SK-N-SH (cell line): ENCODE measurements at regions not wholly inside any gene's neighbourhood (a gene's known extent, or its start where the extent isn't known, plus 50 kb on each side); places are given as distances from the start of the nearest gene placed in this dataset.

Source experiments
- CTCF ChIA-PET: fragments of 300-600, 350-600 bp; formaldehyde crosslinking; extraction: SDS; loops from one replicate; lab custom pipeline; 2021; lab: Yijun Ruan, JAX
- POLR2A ChIA-PET: fragments of 350-600 bp; sonication (Branson Sonifier 250); formaldehyde crosslinking; extraction: SDS; loops from one replicate; lab custom pipeline; 2020; ENCODE audit warnings: antibody characterized with exemption, inconsistent platforms; lab: Yijun Ruan, JAX
- DNase-seq: peaks from one replicate; pipeline ENCODE4 v3.0.0; 2012
- H2AFZ ChIP-seq: fragments of 200-600 bp; sonication (generic); 2 replicates; pipeline ENCODE4 v1.8.1; 2016; ENCODE audit warnings: antibody characterized with exemption, mild to moderate bottlenecking, low read depth
- H3F3A ChIP-seq: fragments of 200-600 bp; sonication (generic); replicated peaks from 2 replicates; pipeline ENCODE3; 2016; ENCODE audit warnings: antibody characterized with exemption, mild to moderate bottlenecking; ENCODE audit not compliant: insufficient read depth
- H3K27ac ChIP-seq, 2 experiments: fragments of 200-500 bp in 1 of 2; fragments of 200-600 bp in 1 of 2; sonication (Bioruptor generic) in 1 of 2; sonication (generic), shearing (Covaris generic) in 1 of 2; 2 replicates each; pipeline versions ENCODE4 v1.5.1 to v1.6.1; 2014 to 2016; ENCODE audit warnings: low read depth in 2 of 2, inconsistent platforms in 1 of 2, low read length in 1 of 2, mild to moderate bottlenecking in 1 of 2, mixed read lengths in 1 of 2
- H3K27me3 ChIP-seq: fragments of 200-600 bp; sonication (generic), shearing (Covaris generic); 2 replicates; pipeline ENCODE4 v1.6.1; 2016; ENCODE audit warnings: mixed run types; ENCODE audit not compliant: insufficient read depth
- H3K36me3 ChIP-seq, 2 experiments: fragments of 200-500 bp in 1 of 2; fragments of 200-600 bp in 1 of 2; sonication (Bioruptor generic) in 1 of 2; sonication (generic) in 1 of 2; replicated peaks in 1 of 2; 2 replicates each; pipeline versions ENCODE3 to v1.5.1; 2014 to 2016; ENCODE audit warnings: low read length in 1 of 2, mild to moderate bottlenecking in 1 of 2; ENCODE audit not compliant: insufficient read depth in 2 of 2, control insufficient read depth in 1 of 2
- H3K4me1 ChIP-seq, 2 experiments: fragments of 200-500 bp in 1 of 2; fragments of 200-600 bp in 1 of 2; sonication (Bioruptor generic) in 1 of 2; sonication (generic), shearing (Covaris generic) in 1 of 2; 2 replicates each; pipeline versions ENCODE4 v1.5.1 to v1.6.1; 2014 to 2016; ENCODE audit warnings: low read depth in 1 of 2, low read length in 1 of 2, mixed run types in 1 of 2; ENCODE audit not compliant: insufficient read depth in 2 of 2, control insufficient read depth in 1 of 2
- H3K4me2 ChIP-seq: fragments of 200-600 bp; sonication (generic), shearing (Covaris generic); 2 replicates; pipeline ENCODE4 v1.6.1; 2017; ENCODE audit warnings: mixed run types
- H3K4me3 ChIP-seq, 2 experiments: fragments of 200-500 bp in 1 of 2; fragments of 200-600 bp in 1 of 2; sonication (Bioruptor generic) in 1 of 2; sonication (generic), shearing (Covaris generic) in 1 of 2; 2 replicates each; pipeline versions ENCODE4 v1.5.1 to v1.8.1; 2014 to 2016; ENCODE audit warnings: low read depth in 2 of 2, inconsistent platforms in 1 of 2, low read length in 1 of 2, mild to moderate bottlenecking in 1 of 2, mixed read lengths in 1 of 2, moderate library complexity in 1 of 2
- H3K79me2 ChIP-seq: fragments of 200-600 bp; sonication (generic); 2 replicates; pipeline ENCODE4 v1.8.1; 2017; ENCODE audit warnings: mild to moderate bottlenecking; ENCODE audit not compliant: insufficient read depth
- H3K9ac ChIP-seq: fragments of 200-600 bp; sonication (generic); 2 replicates; pipeline ENCODE4 v1.6.1; 2017; ENCODE audit warnings: mixed run types
- H3K9me2 ChIP-seq: fragments of 200-600 bp; sonication (generic); 2 replicates; pipeline ENCODE4 v1.6.1; 2017; ENCODE audit warnings: mixed run types
- H3K9me3 ChIP-seq: fragments of 200-600 bp; sonication (generic); 2 replicates; pipeline ENCODE4 v1.6.1; 2017; ENCODE audit warnings: mixed run types, mild to moderate bottlenecking, moderate library complexity
- H4K20me1 ChIP-seq: fragments of 200-600 bp; sonication (generic); 2 replicates; pipeline ENCODE4 v1.6.1; 2017; ENCODE audit warnings: mild to moderate bottlenecking, mixed run types; ENCODE audit not compliant: insufficient read depth
- EP300 ChIP-seq, 2 experiments: IDR thresholded peaks; 2 replicates each; pipeline versions ENCODE4 v1.4.0 to v1.6.1; 2012; ENCODE audit warnings: borderline replicate concordance in 1 of 2, low read depth in 1 of 2, low read length in 1 of 2
- FOSL2 ChIP-seq: IDR thresholded peaks from 2 replicates; pipeline ENCODE4 v1.4.0; 2012; ENCODE audit warnings: low read depth, mild to moderate bottlenecking, moderate library complexity, borderline replicate concordance
- FOXJ3 ChIP-seq: sonication (generic); formaldehyde crosslinking; IDR thresholded peaks from 2 replicates; pipeline ENCODE4 v1.5.1; 2020; ENCODE audit warnings: mild to moderate bottlenecking, missing genetic modification reagents
- GABPA ChIP-seq: IDR thresholded peaks from 2 replicates; pipeline ENCODE4 v1.4.0; 2012; ENCODE audit warnings: low read depth, mild to moderate bottlenecking
- GATA2 ChIP-seq: sonication (generic); formaldehyde crosslinking; IDR thresholded peaks from 2 replicates; pipeline ENCODE4 v1.5.0; 2020; ENCODE audit warnings: mild to moderate bottlenecking, missing genetic modification reagents
- MEF2A ChIP-seq: IDR thresholded peaks from 2 replicates; pipeline ENCODE4 v1.4.0; 2012; ENCODE audit warnings: low read depth, borderline replicate concordance
- NFIC ChIP-seq: IDR thresholded peaks from 2 replicates; pipeline ENCODE4 v1.4.0; 2012; ENCODE audit warnings: borderline replicate concordance
- NRF1 ChIP-seq: IDR thresholded peaks from 2 replicates; pipeline ENCODE4 v1.6.1; 2012; ENCODE audit warnings: low read depth, mild to moderate bottlenecking, low read length
- POLR2AphosphoS5 ChIP-seq: IDR thresholded peaks from 2 replicates; pipeline ENCODE4 v1.6.1; 2012; ENCODE audit warnings: low read depth, low read length
- RAD21 ChIP-seq: IDR thresholded peaks from 2 replicates; pipeline ENCODE4 v1.6.1; 2012; ENCODE audit warnings: mild to moderate bottlenecking, low read length
- RCOR1 ChIP-seq: fragments of 150-350 bp; IDR thresholded peaks from 2 replicates; pipeline ENCODE4 v1.6.1; 2017; ENCODE audit warnings: antibody characterized with exemption, low read length
- REST ChIP-seq: IDR thresholded peaks from 2 replicates; pipeline ENCODE4 v1.6.1; 2012; ENCODE audit warnings: mild to moderate bottlenecking, low read depth, low read length, moderate library complexity
- SIN3A ChIP-seq: IDR thresholded peaks from 2 replicates; pipeline ENCODE4 v1.6.1; 2012; ENCODE audit warnings: low read depth, mild to moderate bottlenecking, low read length, moderate library complexity, borderline replicate concordance
- TAF1 ChIP-seq: IDR thresholded peaks from 2 replicates; pipeline ENCODE4 v1.6.1; 2012; ENCODE audit warnings: low read depth, mild to moderate bottlenecking, low read length, moderate library complexity, borderline replicate concordance
- TCF12 ChIP-seq: IDR thresholded peaks from 2 replicates; pipeline ENCODE4 v1.4.0; 2012
- TEAD4 ChIP-seq: IDR thresholded peaks from 2 replicates; pipeline ENCODE4 v1.4.0; 2012; ENCODE audit warnings: mild to moderate bottlenecking, borderline replicate concordance; ENCODE audit not compliant: insufficient read depth
- YY1 ChIP-seq: IDR thresholded peaks from 2 replicates; pipeline ENCODE4 v1.4.0; 2012; ENCODE audit warnings: low read depth, mild to moderate bottlenecking
- WGBS: methylation state at CpG from one replicate; pipeline ENCODE4 v1.1.6; 2017; ENCODE audit warnings: low lambda C conversion rate; 5-methylcytosine and 5-hydroxymethylcytosine counted together
- TF ChIP-seq, protein P1 (sequence below): fragments of 150-350 bp; IDR thresholded peaks from 2 replicates; pipeline ENCODE4 v1.6.1; 2016; ENCODE audit warnings: mild to moderate bottlenecking, low read depth, low read length
- TF ChIP-seq, protein P2 (sequence below): fragments of 150-350 bp; IDR thresholded peaks from 2 replicates; pipeline ENCODE4 v1.6.1; 2017; ENCODE audit warnings: antibody characterized with exemption, low read length, low read depth, borderline replicate concordance
- TF ChIP-seq, protein P3 (sequence below): IDR thresholded peaks from 2 replicates; pipeline ENCODE4 v1.4.0; 2012; ENCODE audit warnings: low read depth

DNA sequence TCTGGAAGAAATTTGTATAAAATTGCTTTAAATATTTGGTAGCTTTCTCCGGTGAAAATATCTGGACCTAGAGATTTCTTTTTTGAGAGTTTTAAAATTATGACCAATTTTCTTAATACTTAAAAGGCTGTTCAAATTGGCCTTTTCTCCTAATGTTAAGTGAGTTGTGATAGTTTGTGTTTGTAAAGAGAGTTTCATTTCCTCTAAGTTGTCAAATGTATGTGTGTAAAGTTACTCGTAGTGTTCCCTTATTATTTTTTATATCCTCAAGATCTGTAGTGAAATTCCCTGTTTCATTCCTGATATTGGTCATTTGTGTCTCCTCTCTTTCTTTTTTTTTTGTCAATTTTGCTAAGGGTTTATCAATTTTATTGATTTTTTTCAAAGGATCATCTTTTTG is 92.6 kb upstream of the CTNNB1 start:
- Histone ChIP-seq H3K4me1 (no peaks in the 10 kb centered on the region), H4K20me1 (no peaks in the 10 kb centered on the region), H3K9me3 (no peaks in the 10 kb centered on the region), H3K9ac (no peak overlapping the region), H3K36me3 (no peaks in the 10 kb centered on the region), H3K27ac (no peak overlapping the region), H3K4me2 (no peak overlapping the region), H3F3A (no peaks in the 10 kb centered on the region), H2AFZ (peak overlapping the region; percentile 16; the same call in 1 of the 2 replicates), H3K9me2 (no peaks in the 10 kb centered on the region), H3K27me3 (no peaks in the 10 kb centered on the region), H3K79me2 (no peaks in the 10 kb centered on the region), H3K4me3 (no peak overlapping the region)
- ChIA-PET CTCF (no interaction called here), POLR2A (no interaction called here)
- TF ChIP-seq EP300 (IDR thresholded peaks at IDR 0.05; ENCODE audit: borderline replicate concordance in 1 of 2, low read depth in 1 of 2, low read length in 1 of 2): no peak
- TF ChIP-seq REST: no peak
- TF ChIP-seq SIN3A: no peak
- no peak for TF ChIP-seq NFIC
- no peak for TF ChIP-seq TEAD4
- TF ChIP-seq, protein P1, sequence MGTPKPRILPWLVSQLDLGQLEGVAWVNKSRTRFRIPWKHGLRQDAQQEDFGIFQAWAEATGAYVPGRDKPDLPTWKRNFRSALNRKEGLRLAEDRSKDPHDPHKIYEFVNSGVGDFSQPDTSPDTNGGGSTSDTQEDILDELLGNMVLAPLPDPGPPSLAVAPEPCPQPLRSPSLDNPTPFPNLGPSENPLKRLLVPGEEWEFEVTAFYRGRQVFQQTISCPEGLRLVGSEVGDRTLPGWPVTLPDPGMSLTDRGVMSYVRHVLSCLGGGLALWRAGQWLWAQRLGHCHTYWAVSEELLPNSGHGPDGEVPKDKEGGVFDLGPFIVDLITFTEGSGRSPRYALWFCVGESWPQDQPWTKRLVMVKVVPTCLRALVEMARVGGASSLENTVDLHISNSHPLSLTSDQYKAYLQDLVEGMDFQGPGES: no peak
- TF ChIP-seq, protein P2, sequence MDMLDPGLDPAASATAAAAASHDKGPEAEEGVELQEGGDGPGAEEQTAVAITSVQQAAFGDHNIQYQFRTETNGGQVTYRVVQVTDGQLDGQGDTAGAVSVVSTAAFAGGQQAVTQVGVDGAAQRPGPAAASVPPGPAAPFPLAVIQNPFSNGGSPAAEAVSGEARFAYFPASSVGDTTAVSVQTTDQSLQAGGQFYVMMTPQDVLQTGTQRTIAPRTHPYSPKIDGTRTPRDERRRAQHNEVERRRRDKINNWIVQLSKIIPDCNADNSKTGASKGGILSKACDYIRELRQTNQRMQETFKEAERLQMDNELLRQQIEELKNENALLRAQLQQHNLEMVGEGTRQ: no peak
- no peak for TF ChIP-seq RCOR1
- no peak for TF ChIP-seq NRF1
- TF ChIP-seq TAF1: no peak
- no peak for TF ChIP-seq YY1
- 75% methylated on average over 2 of the region's 2 CpGs for WGBS
- no peak for DNase-seq

GRCh38 chr3:41111011-41111410 is 88.3 kb upstream of the CTNNB1 start:
- no peaks in the 10 kb centered on the region for H3K79me2 ChIP-seq
- H2AFZ ChIP-seq: no peak overlapping the region
- H3K4me1 ChIP-seq: no peaks in the 10 kb centered on the region
- no peak overlapping the region for H3K4me2 ChIP-seq
- ChIA-PET POLR2A (interaction anchor here (1.1 kb wide), 1 partner anchor 9 kb away, joined by 3 read pairs; no protein-coding TSS in a partner anchor), CTCF (interaction anchor here (1.0 kb wide), 1 partner anchor 26 kb away, joined by 3 read pairs; no protein-coding TSS in a partner anchor)
- H3K9me3 ChIP-seq: no peaks in the 10 kb centered on the region
- H3K36me3 ChIP-seq: no peaks in the 10 kb centered on the region
- 25% methylated on average over 2 of the region's 2 CpGs for WGBS
- no peak for DNase-seq
- no peak overlapping the region for H3K9ac ChIP-seq
- no peaks in the 10 kb centered on the region for H3F3A ChIP-seq
- no peaks in the 10 kb centered on the region for H4K20me1 ChIP-seq
- no peaks in the 10 kb centered on the region for H3K9me2 ChIP-seq
- H3K27ac ChIP-seq: no peak overlapping the region
- H3K4me3 ChIP-seq: no peak overlapping the region
- no peaks in the 10 kb centered on the region for H3K27me3 ChIP-seq
- TF ChIP-seq, protein P3, sequence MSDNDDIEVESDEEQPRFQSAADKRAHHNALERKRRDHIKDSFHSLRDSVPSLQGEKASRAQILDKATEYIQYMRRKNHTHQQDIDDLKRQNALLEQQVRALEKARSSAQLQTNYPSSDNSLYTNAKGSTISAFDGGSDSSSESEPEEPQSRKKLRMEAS: no peak
- TF ChIP-seq, protein P1: no peak
- no peak for TF ChIP-seq POLR2AphosphoS5
- no peak for TF ChIP-seq RCOR1
- TF ChIP-seq FOXJ3: no peak
- no peak for TF ChIP-seq RAD21
- TF ChIP-seq GABPA: no peak
- TF ChIP-seq TAF1: no peak
- TF ChIP-seq TCF12: no peak
- TF ChIP-seq MEF2A: no peak
- no peak for TF ChIP-seq TEAD4
- TF ChIP-seq GATA2 (CRISPR knock-in tag): no peak
- TF ChIP-seq FOSL2: no peak
